IMR-90 (cell line): ENCODE measurements at regions not wholly inside any gene's neighbourhood (a gene's known extent, or its start where the extent isn't known, plus 50 kb on each side); places are given as distances from the start of the nearest gene placed in this dataset.

ENCODE experiments used
- CTCF ChIP-seq: conservative IDR thresholded peaks from 2 replicates; pipeline ENCODE4 v1.5.1; 2012; ENCODE audit warnings: mild to moderate bottlenecking, low read depth, low read length, improper control_type of control experiment
- POLR2A ChIP-seq: IDR thresholded peaks from 2 replicates; pipeline ENCODE4 v1.6.1; 2012; ENCODE audit warnings: mild to moderate bottlenecking, low read depth, low read length
- USF2 ChIP-seq: fragments of 150-350 bp; IDR thresholded peaks from 2 replicates; pipeline ENCODE4 v1.6.1; 2017; ENCODE audit warnings: mild to moderate bottlenecking, antibody characterized with exemption, low read length, low read depth

- no peak for TF ChIP-seq USF2
- TF ChIP-seq CTCF = no peak
- TF ChIP-seq POLR2A = no peak
Observed at GRCh38 chr17:12510535-12510934, 155.2 kb upstream of the MYOCD start.
